Head of caudate nucleus (tissue), 42 donors: ENCODE measurements at regions not wholly inside any gene's neighbourhood (a gene's known extent, or its start where the extent isn't known, plus 50 kb on each side); places are given as distances from the start of the nearest gene placed in this dataset.

Experiments used
- DNase-seq, 42 donors: peaks; one replicate each; pipeline versions ENCODE4 v3.0.0 to v3.0.0-alpha.2; 2020 to 2021; ENCODE audit warnings: mixed read lengths in 7 of 42
- intact Hi-C: fragments of 100-400 bp; cut with DNase I; formaldehyde crosslinking; loops from one replicate; pipeline ENCODE4 v1.15.0; 2022

GRCh38 chr5:173806270-173807035 lies 81.7 kb upstream of the CPEB4 start:
- DNase-seq: no peak
- intact Hi-C loops: no loop called here

GRCh38 chr5:173807181-173807655 lies 80.9 kb upstream of the CPEB4 start:
- DNase-seq: peak in 17 of 42 donors; percentile 19 to 64 (median 37)
- intact Hi-C loops: no loop called here

GRCh38 chr5:173808079-173808808 lies 79.9 kb upstream of the CPEB4 start:
- peak in 20 of 42 donors; percentile 19 to 76 (median 46) for DNase-seq
- intact Hi-C loops: no loop called here

- intact Hi-C loops: no loop called here
- DNase-seq: no peak
These were observed 79.1 kb upstream of the CPEB4 start for GRCh38 chr5:173809014-173809413.

- intact Hi-C loops: no loop called here
These were observed 75.2 kb upstream of the CPEB4 start for GRCh38 chr5:173812811-173813550.

GRCh38 chr5:173814053-173814452 lies 74.1 kb upstream of the CPEB4 start:
- intact Hi-C loops: no loop called here

More at GRCh38 chr5:173812811-173813550, 75.2 kb upstream of the CPEB4 start:
- DNase-seq: no peak

GRCh38 chr5:173815571-173815970 lies 72.6 kb upstream of the CPEB4 start:
- intact Hi-C loops: no loop called here
- no peak for DNase-seq

More at GRCh38 chr5:173814053-173814452, 74.1 kb upstream of the CPEB4 start:
- DNase-seq: no peak

- intact Hi-C loops: no loop called here
- DNase-seq: no peak
These were observed 71.4 kb upstream of the CPEB4 start for GRCh38 chr5:173816728-173817127.

GRCh38 chr5:173817561-173817960 lies 70.6 kb upstream of the CPEB4 start:
- DNase-seq: no peak
- intact Hi-C loops: no loop called here

GRCh38 chr5:173819521-173819920 lies 68.6 kb upstream of the CPEB4 start:
- intact Hi-C loops: no loop called here
- no peak for DNase-seq

- DNase-seq: no peak
- intact Hi-C loops: no loop called here
These were observed 64.9 kb upstream of the CPEB4 start for GRCh38 chr5:173823274-173823644.

- no peak for DNase-seq
These were observed 64.2 kb upstream of the CPEB4 start for GRCh38 chr5:173823721-173824567.

GRCh38 chr5:173825215-173825865 lies 62.8 kb upstream of the CPEB4 start:
- peak in 7 of 42 donors; percentile 12 to 46 (median 25) for DNase-seq
- intact Hi-C loops: no loop called here

More at GRCh38 chr5:173823721-173824567, 64.2 kb upstream of the CPEB4 start:
- intact Hi-C loops: no loop called here

- intact Hi-C loops: no loop called here
- peak in 1 of 42 donors; percentile 6 for DNase-seq
These were observed 62.1 kb upstream of the CPEB4 start for GRCh38 chr5:173826086-173826427.

- DNase-seq: no peak
- intact Hi-C loops: no loop called here
These were observed 61.5 kb upstream of the CPEB4 start for GRCh38 chr5:173826428-173827350.

GRCh38 chr5:173828952-173829351 lies 59.2 kb upstream of the CPEB4 start:
- intact Hi-C loops: no loop called here
- no peak for DNase-seq

GRCh38 chr5:173829826-173830225 lies 58.3 kb upstream of the CPEB4 start:
- DNase-seq: peak in 2 of 42 donors; percentile 17 to 47
- intact Hi-C loops: no loop called here
